Natural killer cell (primary cell): ENCODE measurements at regions not wholly inside any gene's neighbourhood (a gene's known extent, or its start where the extent isn't known, plus 50 kb on each side); places are given as distances from the start of the nearest gene placed in this dataset.

Source experiments
- ATAC-seq, 3 donors: fragments of 150-1000 bp in 2 of 3; fragments of 200-7000 bp in 1 of 3; cut with Tn5 transposase; 1 replicate in 1 of 3; 2 replicates in 2 of 3; pipeline ENCODE4 v1.10.0; 2021; ENCODE audit warnings: mild to moderate bottlenecking in 2 of 3, moderate library complexity in 2 of 3
- DNase-seq, 2 donors: peaks; one replicate each; pipeline versions ENCODE4 v3.0.0 to v3.0.0-alpha.2; 2013 to 2021; ENCODE audit warnings: mixed read lengths in 1 of 2
- H3K27ac ChIP-seq: one replicate; pipeline ENCODE4 v1.5.1; 2013; ENCODE audit warnings: mild to moderate bottlenecking, low read length
- H3K27me3 ChIP-seq: one replicate; pipeline ENCODE4 v1.6.1; 2013; ENCODE audit warnings: low read length; ENCODE audit not compliant: control insufficient read depth, insufficient read depth
- H3K36me3 ChIP-seq: one replicate; pipeline ENCODE4 v1.6.1; 2013; ENCODE audit warnings: low read length; ENCODE audit not compliant: control insufficient read depth, insufficient read depth
- H3K4me1 ChIP-seq: one replicate; pipeline ENCODE4 v1.6.1; 2013; ENCODE audit warnings: low read length; ENCODE audit not compliant: control insufficient read depth, insufficient read depth
- H3K4me3 ChIP-seq: one replicate; pipeline ENCODE4 v1.5.1; 2013; ENCODE audit warnings: low read length
- H3K9me3 ChIP-seq: one replicate; pipeline ENCODE4 v1.6.1; 2013; ENCODE audit warnings: low read length; ENCODE audit not compliant: control insufficient read depth, insufficient read depth
- H3K27ac Mint-ChIP-seq, 2 donors: one replicate each; pipeline ENCODE4 v1.8.0; 2022; ENCODE audit warnings: mild to moderate bottlenecking in 2 of 2, mixed read lengths in 2 of 2, moderate library complexity in 1 of 2
- H3K27me3 Mint-ChIP-seq, 2 donors: one replicate each; pipeline ENCODE4 v1.8.0; 2022; ENCODE audit warnings: low read depth in 2 of 2, mixed read lengths in 2 of 2
- H3K36me3 Mint-ChIP-seq: one replicate; pipeline ENCODE4 v1.8.0; 2022; ENCODE audit warnings: mixed read lengths
- H3K4me1 Mint-ChIP-seq, 2 donors: one replicate each; pipeline ENCODE4 v1.8.0; 2022; ENCODE audit warnings: mixed read lengths in 2 of 2
- H3K4me3 Mint-ChIP-seq: one replicate; pipeline ENCODE4 v1.8.0; 2022; ENCODE audit warnings: mild to moderate bottlenecking, moderate library complexity, mixed read lengths
- H3K9me3 Mint-ChIP-seq, 2 donors: one replicate each; pipeline ENCODE4 v1.8.0; 2022; ENCODE audit warnings: mixed read lengths in 2 of 2
- WGBS: methylation state at CpG from one replicate; pipeline ENCODE4 v1.1.7; 2013; ENCODE audit warnings: missing lambda C conversion rate; ENCODE audit not compliant: insufficient coverage; 5-methylcytosine and 5-hydroxymethylcytosine counted together
- intact Hi-C: fragments of 100-400 bp; cut with micrococcal nuclease; formaldehyde crosslinking; loops from one replicate; pipeline ENCODE4 v1.14.2; 2022
- TF ChIP-seq, protein P1 (sequence below): fragments of 200-600 bp; IDR thresholded peaks from one replicate; pipeline ENCODE4 v1.8.0; 2022; ENCODE audit warnings: antibody characterized with exemption

DNA sequence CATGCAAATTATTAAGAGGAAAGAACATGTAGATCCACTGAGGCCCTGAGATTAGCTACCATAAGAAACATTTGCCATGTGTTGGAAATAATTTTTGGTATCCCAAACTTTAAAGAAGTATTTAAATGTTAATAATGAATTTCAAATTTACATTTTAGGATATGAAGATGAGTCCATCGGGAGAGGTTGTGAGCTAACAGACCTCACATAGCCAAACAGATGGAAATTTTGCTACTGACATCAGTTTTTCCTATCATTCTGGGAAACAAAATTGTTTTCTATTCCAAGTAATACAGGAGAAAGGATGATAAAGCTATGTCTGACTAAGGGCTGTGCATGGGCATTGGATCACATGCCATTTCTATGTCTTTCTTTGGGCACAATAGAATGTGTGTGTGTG lies 809.6 kb downstream of the TENT5A start:
- Mint-ChIP-seq H3K4me3 (no peak overlapping the region), H3K4me1 (no peaks in the 10 kb centered on the region), H3K36me3 (peaks cover 10% of the 10 kb centered on the region), H3K27me3 (no peaks in the 10 kb centered on the region), H3K27ac (no peak overlapping the region), H3K9me3 (peaks cover 5 to 8% of the 10 kb centered on the region in 2 donors)
- no peak overlapping the region for H3K27ac ChIP-seq
- ATAC-seq (no peak), DNase-seq (no peak)
- intact Hi-C loops: no loop called here
- WGBS: no CpG with 5 or more reads among the region's 1 CpG
- TF ChIP-seq, protein P1, sequence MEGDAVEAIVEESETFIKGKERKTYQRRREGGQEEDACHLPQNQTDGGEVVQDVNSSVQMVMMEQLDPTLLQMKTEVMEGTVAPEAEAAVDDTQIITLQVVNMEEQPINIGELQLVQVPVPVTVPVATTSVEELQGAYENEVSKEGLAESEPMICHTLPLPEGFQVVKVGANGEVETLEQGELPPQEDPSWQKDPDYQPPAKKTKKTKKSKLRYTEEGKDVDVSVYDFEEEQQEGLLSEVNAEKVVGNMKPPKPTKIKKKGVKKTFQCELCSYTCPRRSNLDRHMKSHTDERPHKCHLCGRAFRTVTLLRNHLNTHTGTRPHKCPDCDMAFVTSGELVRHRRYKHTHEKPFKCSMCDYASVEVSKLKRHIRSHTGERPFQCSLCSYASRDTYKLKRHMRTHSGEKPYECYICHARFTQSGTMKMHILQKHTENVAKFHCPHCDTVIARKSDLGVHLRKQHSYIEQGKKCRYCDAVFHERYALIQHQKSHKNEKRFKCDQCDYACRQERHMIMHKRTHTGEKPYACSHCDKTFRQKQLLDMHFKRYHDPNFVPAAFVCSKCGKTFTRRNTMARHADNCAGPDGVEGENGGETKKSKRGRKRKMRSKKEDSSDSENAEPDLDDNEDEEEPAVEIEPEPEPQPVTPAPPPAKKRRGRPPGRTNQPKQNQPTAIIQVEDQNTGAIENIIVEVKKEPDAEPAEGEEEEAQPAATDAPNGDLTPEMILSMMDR: no peak
- no peaks in the 10 kb centered on the region for H3K9me3 ChIP-seq
- no peaks in the 10 kb centered on the region for H3K27me3 ChIP-seq
- no peaks in the 10 kb centered on the region for H3K36me3 ChIP-seq
- no peaks in the 10 kb centered on the region for H3K4me1 ChIP-seq
- no peak overlapping the region for H3K4me3 ChIP-seq

DNA sequence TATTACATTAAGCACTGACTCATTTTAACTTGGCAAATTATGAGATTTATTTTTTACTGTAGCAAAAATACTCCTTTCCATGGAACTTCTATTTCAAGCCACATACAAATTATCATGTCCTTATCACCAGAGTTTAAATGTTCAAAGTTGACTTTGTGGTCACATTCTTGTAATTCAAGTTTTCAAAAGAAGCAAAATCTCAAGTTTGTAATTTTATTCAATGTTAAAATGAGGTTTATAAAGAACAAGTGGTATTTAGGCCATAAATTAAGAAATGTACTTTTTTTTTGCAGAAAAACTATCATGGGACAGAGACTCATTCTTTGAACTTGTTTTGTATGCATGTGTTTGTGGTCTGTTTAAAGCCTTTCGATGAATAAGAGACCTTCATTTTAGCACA lies 811.5 kb downstream of the TENT5A start:
- ATAC-seq: no peak
- no peak overlapping the region for H3K27ac Mint-ChIP-seq
- no CpG with 5 or more reads among the region's 1 CpG for WGBS

DNA sequence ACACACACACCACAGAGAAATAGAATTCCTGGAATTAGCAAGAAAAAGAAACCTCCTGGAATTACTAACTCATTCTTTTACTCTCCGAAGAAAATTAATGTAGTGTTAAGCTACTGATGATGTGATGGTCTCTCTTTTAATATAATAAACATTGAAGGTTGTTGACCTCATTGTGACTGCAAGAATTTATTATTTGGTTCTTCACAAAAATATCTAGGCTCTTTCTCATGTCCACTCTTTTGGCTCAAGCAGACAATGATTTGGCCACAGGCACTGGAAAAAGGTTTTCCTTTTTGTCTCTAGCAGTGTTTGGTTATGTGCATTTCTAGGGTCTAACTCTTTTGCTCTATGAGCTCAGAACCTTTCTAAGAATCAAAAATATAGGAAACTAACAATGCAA lies 811.9 kb downstream of the TENT5A start:
- H3K27me3 ChIP-seq: no peaks in the 10 kb centered on the region
- no peak overlapping the region for H3K27ac ChIP-seq
- peaks cover 11% of the 10 kb centered on the region for H3K36me3 Mint-ChIP-seq
- H3K36me3 ChIP-seq: no peaks in the 10 kb centered on the region
- intact Hi-C loops: no loop called here
- ATAC-seq: no peak
- H3K27me3 Mint-ChIP-seq: no peaks in the 10 kb centered on the region
- H3K27ac Mint-ChIP-seq: no peak overlapping the region
- no peak overlapping the region for H3K4me3 ChIP-seq
- no peaks in the 10 kb centered on the region for H3K4me1 ChIP-seq
- H3K9me3 ChIP-seq: peaks cover 11% of the 10 kb centered on the region
- WGBS: no CpG with 5 or more reads among the region's 1 CpG
- H3K4me1 Mint-ChIP-seq: no peaks in the 10 kb centered on the region
- peaks cover 8 to 10% of the 10 kb centered on the region in 2 donors for H3K9me3 Mint-ChIP-seq
- TF ChIP-seq, protein P1: no peak
- no peak overlapping the region for H3K4me3 Mint-ChIP-seq
- DNase-seq: no peak

More for the DNA sequence above, 811.5 kb downstream of the TENT5A start:
- no peaks in the 10 kb centered on the region for H3K4me1 ChIP-seq
- Mint-ChIP-seq H3K4me1 (no peaks in the 10 kb centered on the region), H3K4me3 (no peak overlapping the region), H3K27me3 (no peaks in the 10 kb centered on the region), H3K9me3 (peaks cover 7 to 10% of the 10 kb centered on the region in 2 donors), H3K36me3 (peaks cover 11% of the 10 kb centered on the region)
- intact Hi-C loops: no loop called here
- TF ChIP-seq, protein P1: no peak
- H3K4me3 ChIP-seq: no peak overlapping the region
- no peaks in the 10 kb centered on the region for H3K36me3 ChIP-seq
- no peak for DNase-seq
- H3K27ac ChIP-seq: no peak overlapping the region
- H3K9me3 ChIP-seq: peaks cover 11% of the 10 kb centered on the region
- H3K27me3 ChIP-seq: no peaks in the 10 kb centered on the region

DNA sequence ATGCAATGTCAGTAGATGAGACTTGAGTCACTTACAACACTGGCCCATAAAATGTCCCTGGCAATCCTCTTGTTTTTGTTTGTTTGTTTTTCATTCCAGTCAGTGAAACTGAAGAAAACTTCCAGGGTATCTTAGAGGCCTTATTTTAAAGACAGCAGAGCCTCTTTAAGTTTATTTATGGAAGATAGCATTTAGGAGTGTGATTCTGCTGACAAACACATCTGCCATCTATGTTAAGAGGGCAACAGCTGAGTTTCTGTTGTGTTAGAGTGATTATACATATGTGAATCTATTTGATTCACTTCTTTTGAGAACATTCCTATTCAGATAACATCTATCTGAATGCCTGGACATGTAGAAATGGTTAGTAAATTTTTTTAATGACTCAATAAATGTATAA lies 812.6 kb downstream of the TENT5A start:
- Mint-ChIP-seq H3K4me1 (no peaks in the 10 kb centered on the region), H3K27me3 (no peaks in the 10 kb centered on the region), H3K27ac (no peak overlapping the region), H3K36me3 (peaks cover 11% of the 10 kb centered on the region), H3K9me3 (peaks cover 13 to 14% of the 10 kb centered on the region in 2 donors), H3K4me3 (no peak overlapping the region)
- Histone ChIP-seq H3K27ac (no peak overlapping the region), H3K4me3 (no peak overlapping the region), H3K36me3 (no peaks in the 10 kb centered on the region), H3K4me1 (no peaks in the 10 kb centered on the region), H3K27me3 (no peaks in the 10 kb centered on the region), H3K9me3 (peaks cover 11% of the 10 kb centered on the region)
- intact Hi-C loops: no loop called here
- DNase-seq: no peak
- TF ChIP-seq, protein P1: no peak
- no peak for ATAC-seq
